ENCODE measurements at regions not wholly inside any gene's neighbourhood (a gene's known extent, or its start where the extent isn't known, plus 50 kb on each side); places are given as distances from the start of the nearest gene placed in this dataset.
"Not testable (repeated sequence)": the region's sequence is repeated elsewhere in the genome, so short reads cannot be mapped to it uniquely, and the experiment has no call there.

DNA sequence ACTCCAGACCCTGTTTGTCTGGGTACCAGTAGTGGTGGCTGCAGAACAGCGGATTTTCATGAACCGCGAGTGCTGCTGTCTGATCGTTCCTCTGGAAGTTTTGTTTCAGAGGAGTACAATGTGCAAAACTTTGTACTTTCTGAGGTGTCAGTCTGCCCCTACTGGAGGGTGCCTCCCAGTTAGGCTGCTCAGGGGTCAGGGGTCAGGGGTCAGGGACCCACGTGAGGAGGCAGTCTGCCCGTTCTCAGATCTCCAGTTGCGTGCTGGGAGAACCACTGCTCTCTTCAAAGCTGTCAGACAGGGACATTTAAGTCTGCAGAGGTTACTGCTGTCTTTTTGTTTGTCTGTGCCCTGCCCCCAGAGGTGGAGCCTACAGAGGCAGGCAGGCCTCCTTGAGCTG, 84.9 kb downstream of the POU4F1 start:
- TF ChIP-seq, protein P1, sequence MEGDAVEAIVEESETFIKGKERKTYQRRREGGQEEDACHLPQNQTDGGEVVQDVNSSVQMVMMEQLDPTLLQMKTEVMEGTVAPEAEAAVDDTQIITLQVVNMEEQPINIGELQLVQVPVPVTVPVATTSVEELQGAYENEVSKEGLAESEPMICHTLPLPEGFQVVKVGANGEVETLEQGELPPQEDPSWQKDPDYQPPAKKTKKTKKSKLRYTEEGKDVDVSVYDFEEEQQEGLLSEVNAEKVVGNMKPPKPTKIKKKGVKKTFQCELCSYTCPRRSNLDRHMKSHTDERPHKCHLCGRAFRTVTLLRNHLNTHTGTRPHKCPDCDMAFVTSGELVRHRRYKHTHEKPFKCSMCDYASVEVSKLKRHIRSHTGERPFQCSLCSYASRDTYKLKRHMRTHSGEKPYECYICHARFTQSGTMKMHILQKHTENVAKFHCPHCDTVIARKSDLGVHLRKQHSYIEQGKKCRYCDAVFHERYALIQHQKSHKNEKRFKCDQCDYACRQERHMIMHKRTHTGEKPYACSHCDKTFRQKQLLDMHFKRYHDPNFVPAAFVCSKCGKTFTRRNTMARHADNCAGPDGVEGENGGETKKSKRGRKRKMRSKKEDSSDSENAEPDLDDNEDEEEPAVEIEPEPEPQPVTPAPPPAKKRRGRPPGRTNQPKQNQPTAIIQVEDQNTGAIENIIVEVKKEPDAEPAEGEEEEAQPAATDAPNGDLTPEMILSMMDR (conservative IDR thresholded peaks at IDR 0.05; ENCODE audit: low read depth in 2 of 2): not testable (repeated sequence)
- not testable (repeated sequence) for TF ChIP-seq POLR2AphosphoS5 (IDR thresholded peaks at IDR 0.05; ENCODE audit: low read depth); CREB1 (CRISPR knock-in tag; IDR thresholded peaks at IDR 0.05; ENCODE audit: low read depth); EZH2 (IDR thresholded peaks at IDR 0.05; ENCODE audit: low read depth, unreplicated experiment); EZH2phosphoT487 (IDR thresholded peaks at IDR 0.05; ENCODE audit: unreplicated experiment); NANOG (IDR thresholded peaks at IDR 0.05; ENCODE audit: borderline replicate concordance); ZNF114 (CRISPR knock-in tag; IDR thresholded peaks at IDR 0.05); JUNB (IDR thresholded peaks at IDR 0.05; ENCODE audit: unreplicated experiment)
- TF ChIP-seq, protein P2, sequence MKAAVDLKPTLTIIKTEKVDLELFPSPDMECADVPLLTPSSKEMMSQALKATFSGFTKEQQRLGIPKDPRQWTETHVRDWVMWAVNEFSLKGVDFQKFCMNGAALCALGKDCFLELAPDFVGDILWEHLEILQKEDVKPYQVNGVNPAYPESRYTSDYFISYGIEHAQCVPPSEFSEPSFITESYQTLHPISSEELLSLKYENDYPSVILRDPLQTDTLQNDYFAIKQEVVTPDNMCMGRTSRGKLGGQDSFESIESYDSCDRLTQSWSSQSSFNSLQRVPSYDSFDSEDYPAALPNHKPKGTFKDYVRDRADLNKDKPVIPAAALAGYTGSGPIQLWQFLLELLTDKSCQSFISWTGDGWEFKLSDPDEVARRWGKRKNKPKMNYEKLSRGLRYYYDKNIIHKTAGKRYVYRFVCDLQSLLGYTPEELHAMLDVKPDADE (IDR thresholded peaks at IDR 0.05): not testable (repeated sequence)
- TF ChIP-seq, protein P3, sequence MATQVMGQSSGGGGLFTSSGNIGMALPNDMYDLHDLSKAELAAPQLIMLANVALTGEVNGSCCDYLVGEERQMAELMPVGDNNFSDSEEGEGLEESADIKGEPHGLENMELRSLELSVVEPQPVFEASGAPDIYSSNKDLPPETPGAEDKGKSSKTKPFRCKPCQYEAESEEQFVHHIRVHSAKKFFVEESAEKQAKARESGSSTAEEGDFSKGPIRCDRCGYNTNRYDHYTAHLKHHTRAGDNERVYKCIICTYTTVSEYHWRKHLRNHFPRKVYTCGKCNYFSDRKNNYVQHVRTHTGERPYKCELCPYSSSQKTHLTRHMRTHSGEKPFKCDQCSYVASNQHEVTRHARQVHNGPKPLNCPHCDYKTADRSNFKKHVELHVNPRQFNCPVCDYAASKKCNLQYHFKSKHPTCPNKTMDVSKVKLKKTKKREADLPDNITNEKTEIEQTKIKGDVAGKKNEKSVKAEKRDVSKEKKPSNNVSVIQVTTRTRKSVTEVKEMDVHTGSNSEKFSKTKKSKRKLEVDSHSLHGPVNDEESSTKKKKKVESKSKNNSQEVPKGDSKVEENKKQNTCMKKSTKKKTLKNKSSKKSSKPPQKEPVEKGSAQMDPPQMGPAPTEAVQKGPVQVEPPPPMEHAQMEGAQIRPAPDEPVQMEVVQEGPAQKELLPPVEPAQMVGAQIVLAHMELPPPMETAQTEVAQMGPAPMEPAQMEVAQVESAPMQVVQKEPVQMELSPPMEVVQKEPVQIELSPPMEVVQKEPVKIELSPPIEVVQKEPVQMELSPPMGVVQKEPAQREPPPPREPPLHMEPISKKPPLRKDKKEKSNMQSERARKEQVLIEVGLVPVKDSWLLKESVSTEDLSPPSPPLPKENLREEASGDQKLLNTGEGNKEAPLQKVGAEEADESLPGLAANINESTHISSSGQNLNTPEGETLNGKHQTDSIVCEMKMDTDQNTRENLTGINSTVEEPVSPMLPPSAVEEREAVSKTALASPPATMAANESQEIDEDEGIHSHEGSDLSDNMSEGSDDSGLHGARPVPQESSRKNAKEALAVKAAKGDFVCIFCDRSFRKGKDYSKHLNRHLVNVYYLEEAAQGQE (IDR thresholded peaks at IDR 0.05; ENCODE audit: unreplicated experiment): not testable (repeated sequence)
- TF ChIP-seq, protein P4, sequence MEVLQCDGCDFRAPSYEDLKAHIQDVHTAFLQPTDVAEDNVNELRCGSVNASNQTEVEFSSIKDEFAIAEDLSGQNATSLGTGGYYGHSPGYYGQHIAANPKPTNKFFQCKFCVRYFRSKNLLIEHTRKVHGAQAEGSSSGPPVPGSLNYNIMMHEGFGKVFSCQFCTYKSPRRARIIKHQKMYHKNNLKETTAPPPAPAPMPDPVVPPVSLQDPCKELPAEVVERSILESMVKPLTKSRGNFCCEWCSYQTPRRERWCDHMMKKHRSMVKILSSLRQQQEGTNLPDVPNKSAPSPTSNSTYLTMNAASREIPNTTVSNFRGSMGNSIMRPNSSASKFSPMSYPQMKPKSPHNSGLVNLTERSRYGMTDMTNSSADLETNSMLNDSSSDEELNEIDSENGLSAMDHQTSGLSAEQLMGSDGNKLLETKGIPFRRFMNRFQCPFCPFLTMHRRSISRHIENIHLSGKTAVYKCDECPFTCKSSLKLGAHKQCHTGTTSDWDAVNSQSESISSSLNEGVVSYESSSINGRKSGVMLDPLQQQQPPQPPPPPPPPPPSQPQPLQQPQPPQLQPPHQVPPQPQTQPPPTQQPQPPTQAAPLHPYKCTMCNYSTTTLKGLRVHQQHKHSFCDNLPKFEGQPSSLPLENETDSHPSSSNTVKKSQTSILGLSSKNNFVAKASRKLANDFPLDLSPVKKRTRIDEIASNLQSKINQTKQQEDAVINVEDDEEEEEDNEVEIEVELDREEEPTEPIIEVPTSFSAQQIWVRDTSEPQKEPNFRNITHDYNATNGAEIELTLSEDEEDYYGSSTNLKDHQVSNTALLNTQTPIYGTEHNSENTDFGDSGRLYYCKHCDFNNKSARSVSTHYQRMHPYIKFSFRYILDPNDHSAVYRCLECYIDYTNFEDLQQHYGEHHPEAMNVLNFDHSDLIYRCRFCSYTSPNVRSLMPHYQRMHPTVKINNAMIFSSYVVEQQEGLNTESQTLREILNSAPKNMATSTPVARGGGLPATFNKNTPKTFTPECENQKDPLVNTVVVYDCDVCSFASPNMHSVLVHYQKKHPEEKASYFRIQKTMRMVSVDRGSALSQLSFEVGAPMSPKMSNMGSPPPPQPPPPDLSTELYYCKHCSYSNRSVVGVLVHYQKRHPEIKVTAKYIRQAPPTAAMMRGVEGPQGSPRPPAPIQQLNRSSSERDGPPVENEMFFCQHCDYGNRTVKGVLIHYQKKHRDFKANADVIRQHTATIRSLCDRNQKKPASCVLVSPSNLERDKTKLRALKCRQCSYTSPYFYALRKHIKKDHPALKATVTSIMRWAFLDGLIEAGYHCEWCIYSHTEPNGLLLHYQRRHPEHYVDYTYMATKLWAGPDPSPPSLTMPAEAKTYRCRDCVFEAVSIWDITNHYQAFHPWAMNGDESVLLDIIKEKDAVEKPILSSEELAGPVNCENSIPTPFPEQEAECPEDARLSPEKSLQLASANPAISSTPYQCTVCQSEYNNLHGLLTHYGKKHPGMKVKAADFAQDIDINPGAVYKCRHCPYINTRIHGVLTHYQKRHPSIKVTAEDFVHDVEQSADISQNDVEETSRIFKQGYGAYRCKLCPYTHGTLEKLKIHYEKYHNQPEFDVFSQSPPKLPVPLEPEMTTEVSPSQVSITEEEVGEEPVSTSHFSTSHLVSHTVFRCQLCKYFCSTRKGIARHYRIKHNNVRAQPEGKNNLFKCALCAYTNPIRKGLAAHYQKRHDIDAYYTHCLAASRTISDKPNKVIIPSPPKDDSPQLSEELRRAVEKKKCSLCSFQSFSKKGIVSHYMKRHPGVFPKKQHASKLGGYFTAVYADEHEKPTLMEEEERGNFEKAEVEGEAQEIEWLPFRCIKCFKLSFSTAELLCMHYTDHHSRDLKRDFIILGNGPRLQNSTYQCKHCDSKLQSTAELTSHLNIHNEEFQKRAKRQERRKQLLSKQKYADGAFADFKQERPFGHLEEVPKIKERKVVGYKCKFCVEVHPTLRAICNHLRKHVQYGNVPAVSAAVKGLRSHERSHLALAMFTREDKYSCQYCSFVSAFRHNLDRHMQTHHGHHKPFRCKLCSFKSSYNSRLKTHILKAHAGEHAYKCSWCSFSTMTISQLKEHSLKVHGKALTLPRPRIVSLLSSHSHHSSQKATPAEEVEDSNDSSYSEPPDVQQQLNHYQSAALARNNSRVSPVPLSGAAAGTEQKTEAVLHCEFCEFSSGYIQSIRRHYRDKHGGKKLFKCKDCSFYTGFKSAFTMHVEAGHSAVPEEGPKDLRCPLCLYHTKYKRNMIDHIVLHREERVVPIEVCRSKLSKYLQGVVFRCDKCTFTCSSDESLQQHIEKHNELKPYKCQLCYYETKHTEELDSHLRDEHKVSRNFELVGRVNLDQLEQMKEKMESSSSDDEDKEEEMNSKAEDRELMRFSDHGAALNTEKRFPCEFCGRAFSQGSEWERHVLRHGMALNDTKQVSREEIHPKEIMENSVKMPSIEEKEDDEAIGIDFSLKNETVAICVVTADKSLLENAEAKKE (CRISPR knock-in tag; IDR thresholded peaks at IDR 0.05): not testable (repeated sequence)

Data from GM23338 (cell line).